Hepatocyte (in vitro differentiated cells): ENCODE measurements at regions not wholly inside any gene's neighbourhood (a gene's known extent, or its start where the extent isn't known, plus 50 kb on each side); places are given as distances from the start of the nearest gene placed in this dataset.

Experiments used
- EZH2 ChIP-seq: fragments of 200-600 bp; sonication (generic); IDR thresholded peaks from 2 replicates; pipeline ENCODE4 v1.6.1; 2016; ENCODE audit warnings: antibody characterized with exemption, mild to moderate bottlenecking, borderline replicate concordance
- EZH2phosphoT487 ChIP-seq: fragments of 200-600 bp; sonication (generic); IDR thresholded peaks from one replicate; pipeline ENCODE4 v1.6.1; 2018; ENCODE audit warnings: antibody characterized with exemption, mild to moderate bottlenecking, low read depth, moderate library complexity; ENCODE audit not compliant: unreplicated experiment, severe bottlenecking
- TF ChIP-seq, protein P1 (sequence below): fragments of 200-600 bp; sonication (generic); IDR thresholded peaks from 2 replicates; pipeline ENCODE4 v1.5.1; 2016; ENCODE audit warnings: antibody characterized with exemption, mild to moderate bottlenecking; ENCODE audit not compliant: poor library complexity

DNA sequence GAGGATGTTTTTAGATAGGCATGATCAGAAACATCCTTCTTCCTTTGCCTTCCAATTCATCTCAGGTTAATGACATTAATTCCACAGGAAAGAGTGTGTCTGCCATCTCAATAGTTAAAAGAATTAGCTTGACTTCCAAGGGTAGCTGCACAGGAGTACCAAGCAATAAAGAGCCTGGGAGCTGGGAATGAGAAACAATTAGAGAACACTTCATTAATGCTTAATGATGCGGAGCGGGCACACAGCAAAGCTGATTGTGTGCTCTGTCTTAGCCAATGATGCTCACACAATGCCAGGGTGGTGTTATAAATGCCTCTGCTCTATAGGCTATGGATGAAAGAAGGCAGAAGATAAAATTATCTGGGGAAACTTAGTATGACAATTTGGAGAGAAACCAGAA, 1052.5 kb upstream of the LCORL start:
- TF ChIP-seq EZH2phosphoT487: no peak
- TF ChIP-seq, protein P1, sequence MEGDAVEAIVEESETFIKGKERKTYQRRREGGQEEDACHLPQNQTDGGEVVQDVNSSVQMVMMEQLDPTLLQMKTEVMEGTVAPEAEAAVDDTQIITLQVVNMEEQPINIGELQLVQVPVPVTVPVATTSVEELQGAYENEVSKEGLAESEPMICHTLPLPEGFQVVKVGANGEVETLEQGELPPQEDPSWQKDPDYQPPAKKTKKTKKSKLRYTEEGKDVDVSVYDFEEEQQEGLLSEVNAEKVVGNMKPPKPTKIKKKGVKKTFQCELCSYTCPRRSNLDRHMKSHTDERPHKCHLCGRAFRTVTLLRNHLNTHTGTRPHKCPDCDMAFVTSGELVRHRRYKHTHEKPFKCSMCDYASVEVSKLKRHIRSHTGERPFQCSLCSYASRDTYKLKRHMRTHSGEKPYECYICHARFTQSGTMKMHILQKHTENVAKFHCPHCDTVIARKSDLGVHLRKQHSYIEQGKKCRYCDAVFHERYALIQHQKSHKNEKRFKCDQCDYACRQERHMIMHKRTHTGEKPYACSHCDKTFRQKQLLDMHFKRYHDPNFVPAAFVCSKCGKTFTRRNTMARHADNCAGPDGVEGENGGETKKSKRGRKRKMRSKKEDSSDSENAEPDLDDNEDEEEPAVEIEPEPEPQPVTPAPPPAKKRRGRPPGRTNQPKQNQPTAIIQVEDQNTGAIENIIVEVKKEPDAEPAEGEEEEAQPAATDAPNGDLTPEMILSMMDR: no peak
- no peak for TF ChIP-seq EZH2
